ENCODE measurements at regions not wholly inside any gene's neighbourhood (a gene's known extent, or its start where the extent isn't known, plus 50 kb on each side); places are given as distances from the start of the nearest gene placed in this dataset.

DNA sequence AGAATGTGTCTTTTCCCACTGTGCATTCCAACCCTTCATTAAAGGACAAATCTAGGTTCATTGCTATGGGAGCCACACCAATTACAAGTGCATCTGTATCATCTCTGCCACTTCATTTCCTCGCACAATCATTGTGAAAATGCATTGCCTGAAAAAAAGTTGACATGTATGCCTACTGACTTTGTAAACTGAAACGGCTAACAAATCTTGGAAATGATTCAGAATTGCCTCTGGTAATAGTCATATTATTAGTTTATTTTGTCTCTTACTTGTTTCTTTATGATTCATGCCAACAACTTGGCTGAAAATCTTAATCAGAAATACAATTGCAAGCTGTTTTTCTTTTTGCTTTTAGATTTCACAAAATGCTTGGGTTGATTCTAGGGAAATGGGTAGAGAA is 497.1 kb downstream of the ZIC1 start:
- Mint-ChIP-seq H3K4me3 (no peak overlapping the region), H3K9me3 (peaks cover 0 to 11% (median 3%) of the 10 kb centered on the region in 8 donors), H3K27ac (no peak overlapping the region), H3K27me3 (no peaks in the 10 kb centered on the region), H3K4me1 (no peaks in the 10 kb centered on the region), H3K36me3 (no peaks in the 10 kb centered on the region)
- no peak for DNase-seq
- Histone ChIP-seq H3K27me3 (ENCODE audit: insufficient read depth, low read length) (no peaks in the 10 kb centered on the region), H3K4me1 (ENCODE audit: insufficient read depth, low read length) (no peaks in the 10 kb centered on the region), H3K27ac (ENCODE audit: low read depth, low read length) (no peak overlapping the region), H3K9me3 (ENCODE audit: control insufficient read depth in 1 of 2, low read length in 2 of 2) (no peaks in the 10 kb centered on the region), H3K36me3 (ENCODE audit: insufficient read depth, low read length) (no peaks in the 10 kb centered on the region), H3K4me3 (ENCODE audit: low read length in 2 of 2) (no peak overlapping the region)
- ChIA-PET CTCF (ENCODE audit: partially characterized antibody) (no interaction called here), POLR2A (ENCODE audit: partially characterized antibody) (no interaction called here)
- intact Hi-C loops (cut with micrococcal nuclease) = no loop called here

DNA sequence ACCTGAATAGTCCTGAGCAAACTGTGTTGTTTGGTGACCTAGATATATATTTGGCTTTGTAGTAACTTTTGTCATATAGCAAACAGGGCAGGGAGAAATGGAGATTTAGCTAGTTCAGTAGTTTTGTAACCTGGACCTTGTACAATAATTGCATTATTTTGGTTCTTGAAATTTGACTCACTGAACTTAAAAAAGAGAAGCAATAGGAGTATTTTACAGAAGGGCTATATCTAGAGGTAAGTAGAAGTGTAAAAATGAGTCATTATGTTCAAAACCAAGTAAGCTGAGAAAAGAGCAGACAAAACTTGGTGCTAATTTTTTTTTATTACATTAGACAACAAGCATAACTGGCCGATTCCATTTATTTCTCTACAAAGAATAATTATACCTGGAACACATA is 505.4 kb downstream of the ZIC1 start:
- no peak for DNase-seq
- Mint-ChIP-seq H3K27me3 (no peaks in the 10 kb centered on the region), H3K9me3 (peaks cover 0 to 6% (median 2%) of the 10 kb centered on the region in 8 donors), H3K4me1 (no peaks in the 10 kb centered on the region), H3K36me3 (no peaks in the 10 kb centered on the region), H3K27ac (no peak overlapping the region), H3K4me3 (no peak overlapping the region)
- CTCF ChIA-PET (ENCODE audit: partially characterized antibody) = no interaction called here
- H3K4me3 ChIP-seq (ENCODE audit: low read length in 2 of 2) = no peak overlapping the region
- POLR2A ChIA-PET (ENCODE audit: partially characterized antibody) = no interaction called here
- no peaks in the 10 kb centered on the region for H3K27me3 ChIP-seq (ENCODE audit: insufficient read depth, low read length)
- no peaks in the 10 kb centered on the region for H3K4me1 ChIP-seq (ENCODE audit: insufficient read depth, low read length)
- H3K9me3 ChIP-seq (ENCODE audit: control insufficient read depth in 1 of 2, low read length in 2 of 2) = no peaks in the 10 kb centered on the region
- H3K27ac ChIP-seq (ENCODE audit: low read depth, low read length) = no peak overlapping the region
- no peaks in the 10 kb centered on the region for H3K36me3 ChIP-seq (ENCODE audit: insufficient read depth, low read length)
- intact Hi-C loops (cut with micrococcal nuclease) = no loop called here

GRCh38 chr3:147915057-147915456 is 505.9 kb downstream of the ZIC1 start:
- Histone ChIP-seq H3K27me3 (ENCODE audit: insufficient read depth, low read length) (no peaks in the 10 kb centered on the region), H3K4me1 (ENCODE audit: insufficient read depth, low read length) (no peaks in the 10 kb centered on the region), H3K36me3 (ENCODE audit: insufficient read depth, low read length) (no peaks in the 10 kb centered on the region), H3K27ac (ENCODE audit: low read depth, low read length) (no peak overlapping the region), H3K4me3 (ENCODE audit: low read length in 2 of 2) (no peak overlapping the region), H3K9me3 (ENCODE audit: control insufficient read depth in 1 of 2, low read length in 2 of 2) (no peaks in the 10 kb centered on the region)
- no peak overlapping the region for H3K27ac Mint-ChIP-seq
- H3K4me1 Mint-ChIP-seq = no peaks in the 10 kb centered on the region
- DNase-seq = no peak
- H3K4me3 Mint-ChIP-seq = no peak overlapping the region
- ChIA-PET CTCF (ENCODE audit: partially characterized antibody) (no interaction called here), POLR2A (ENCODE audit: partially characterized antibody) (no interaction called here)
- H3K27me3 Mint-ChIP-seq = no peaks in the 10 kb centered on the region
- no peaks in the 10 kb centered on the region for H3K36me3 Mint-ChIP-seq
- intact Hi-C loops (cut with micrococcal nuclease) = no loop called here
- H3K9me3 Mint-ChIP-seq = peaks cover 0 to 6% (median 3%) of the 10 kb centered on the region in 8 donors

DNA sequence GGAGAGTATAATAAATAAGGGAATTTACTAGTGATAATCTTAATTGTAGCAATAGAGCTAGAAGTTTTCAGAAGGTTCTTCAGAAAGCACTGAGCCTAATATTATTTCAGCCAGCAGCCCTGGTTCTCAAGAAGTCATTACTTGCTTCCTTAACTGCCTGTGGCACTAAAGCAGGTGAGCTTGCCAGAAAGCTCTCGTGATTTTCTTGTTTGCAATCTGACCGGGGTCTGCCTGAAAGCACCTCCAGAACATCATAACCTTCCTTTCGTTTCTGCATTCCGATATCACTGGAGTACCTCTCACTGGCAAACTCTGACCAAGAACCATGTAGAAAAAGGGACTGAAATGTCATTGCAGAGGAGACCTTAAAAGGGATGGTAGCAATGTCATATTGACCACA is 510.3 kb downstream of the ZIC1 start:
- no peaks in the 10 kb centered on the region for H3K4me1 Mint-ChIP-seq
- H3K4me3 ChIP-seq (ENCODE audit: low read length in 2 of 2) = no peak overlapping the region
- no peaks in the 10 kb centered on the region for H3K4me1 ChIP-seq (ENCODE audit: insufficient read depth, low read length)
- no peak overlapping the region for H3K4me3 Mint-ChIP-seq
- no peaks in the 10 kb centered on the region for H3K36me3 ChIP-seq (ENCODE audit: insufficient read depth, low read length)
- no peaks in the 10 kb centered on the region for H3K27me3 Mint-ChIP-seq
- intact Hi-C loops (cut with micrococcal nuclease) = no loop called here
- H3K9me3 Mint-ChIP-seq = peaks cover 0 to 6% (median 2%) of the 10 kb centered on the region in 8 donors
- H3K27ac ChIP-seq (ENCODE audit: low read depth, low read length) = no peak overlapping the region
- H3K9me3 ChIP-seq (ENCODE audit: control insufficient read depth in 1 of 2, low read length in 2 of 2) = no peaks in the 10 kb centered on the region
- DNase-seq = no peak
- no peaks in the 10 kb centered on the region for H3K27me3 ChIP-seq (ENCODE audit: insufficient read depth, low read length)
- POLR2A ChIA-PET (ENCODE audit: partially characterized antibody) = no interaction called here
- no peak overlapping the region for H3K27ac Mint-ChIP-seq
- CTCF ChIA-PET (ENCODE audit: partially characterized antibody) = no interaction called here
- no peaks in the 10 kb centered on the region for H3K36me3 Mint-ChIP-seq

DNA sequence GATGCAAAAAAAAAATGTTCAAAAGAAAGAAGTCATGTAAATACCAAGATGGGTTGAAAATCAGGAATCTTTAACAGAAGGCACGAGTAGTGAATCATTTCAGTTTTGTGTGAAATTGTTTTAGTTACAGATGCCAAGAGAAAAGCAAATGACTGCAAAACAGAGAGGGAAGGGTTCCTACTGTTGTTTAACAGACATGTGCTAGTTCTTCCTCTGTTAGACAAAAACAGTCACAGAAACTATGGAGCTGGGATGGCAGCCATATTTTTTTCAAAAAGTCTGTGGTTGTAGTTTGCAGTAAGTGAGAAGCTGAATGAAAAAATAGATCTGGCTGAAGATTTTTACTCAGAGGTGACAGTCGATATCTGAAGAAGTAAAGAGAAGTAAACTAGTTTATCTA is 511.9 kb downstream of the ZIC1 start:
- intact Hi-C loops (cut with micrococcal nuclease) = no loop called here
- Mint-ChIP-seq H3K4me1 (no peaks in the 10 kb centered on the region), H3K27me3 (no peaks in the 10 kb centered on the region), H3K27ac (no peak overlapping the region), H3K4me3 (no peak overlapping the region), H3K9me3 (peaks cover 0 to 6% (median 2%) of the 10 kb centered on the region in 8 donors), H3K36me3 (no peaks in the 10 kb centered on the region)
- POLR2A ChIA-PET (ENCODE audit: partially characterized antibody) = no interaction called here
- no peaks in the 10 kb centered on the region for H3K27me3 ChIP-seq (ENCODE audit: insufficient read depth, low read length)
- H3K9me3 ChIP-seq (ENCODE audit: control insufficient read depth in 1 of 2, low read length in 2 of 2) = no peaks in the 10 kb centered on the region
- CTCF ChIA-PET (ENCODE audit: partially characterized antibody) = no interaction called here
- no peak overlapping the region for H3K27ac ChIP-seq (ENCODE audit: low read depth, low read length)
- H3K4me1 ChIP-seq (ENCODE audit: insufficient read depth, low read length) = no peaks in the 10 kb centered on the region
- no peaks in the 10 kb centered on the region for H3K36me3 ChIP-seq (ENCODE audit: insufficient read depth, low read length)
- DNase-seq = no peak
- no peak overlapping the region for H3K4me3 ChIP-seq (ENCODE audit: low read length in 2 of 2)

GRCh38 chr3:147924755-147925154 is 515.6 kb downstream of the ZIC1 start:
- Histone ChIP-seq H3K4me1 (ENCODE audit: insufficient read depth, low read length) (no peaks in the 10 kb centered on the region), H3K36me3 (ENCODE audit: insufficient read depth, low read length) (no peaks in the 10 kb centered on the region), H3K9me3 (ENCODE audit: control insufficient read depth in 1 of 2, low read length in 2 of 2) (no peaks in the 10 kb centered on the region), H3K4me3 (ENCODE audit: low read length in 2 of 2) (no peak overlapping the region), H3K27me3 (ENCODE audit: insufficient read depth, low read length) (no peaks in the 10 kb centered on the region), H3K27ac (ENCODE audit: low read depth, low read length) (no peak overlapping the region)
- Mint-ChIP-seq H3K36me3 (no peaks in the 10 kb centered on the region), H3K27ac (no peak overlapping the region), H3K4me1 (no peaks in the 10 kb centered on the region), H3K27me3 (no peaks in the 10 kb centered on the region), H3K9me3 (peaks cover 0 to 4% (median 0%) of the 10 kb centered on the region in 8 donors), H3K4me3 (no peak overlapping the region)
- POLR2A ChIA-PET (ENCODE audit: partially characterized antibody) = no interaction called here
- intact Hi-C loops (cut with micrococcal nuclease) = no loop called here
- CTCF ChIA-PET (ENCODE audit: partially characterized antibody) = interaction anchor here (1.0 kb wide), 1 partner anchor 13 kb away, joined by 3 read pairs; no protein-coding TSS in a partner anchor
- DNase-seq = no peak

DNA sequence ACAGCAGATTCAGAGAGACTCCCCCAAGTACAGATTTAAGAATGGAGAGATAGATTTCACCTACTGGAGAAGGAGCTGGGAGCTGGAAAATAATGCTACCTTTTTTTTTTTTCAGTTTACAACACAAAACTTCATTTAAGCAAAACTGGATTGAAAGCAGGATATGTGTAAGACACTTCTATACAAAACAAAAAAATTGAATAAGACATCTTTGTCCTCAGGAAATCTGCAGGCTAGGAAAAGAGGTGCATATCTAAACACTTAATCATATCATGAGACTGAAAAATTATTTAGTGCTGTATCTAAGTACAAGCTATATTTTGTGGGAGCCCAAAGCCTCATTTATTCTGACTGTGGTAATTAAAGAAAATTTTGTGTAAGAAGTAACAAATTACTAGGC is 516.1 kb downstream of the ZIC1 start:
- no peak overlapping the region for H3K4me3 Mint-ChIP-seq
- no peak overlapping the region for H3K27ac ChIP-seq (ENCODE audit: low read depth, low read length)
- no peak overlapping the region for H3K27ac Mint-ChIP-seq
- H3K4me3 ChIP-seq (ENCODE audit: low read length in 2 of 2) = no peak overlapping the region
- CTCF ChIA-PET (ENCODE audit: partially characterized antibody) = interaction anchor here (1.0 kb wide), 1 partner anchor 13 kb away, joined by 3 read pairs; no protein-coding TSS in a partner anchor
- POLR2A ChIA-PET (ENCODE audit: partially characterized antibody) = no interaction called here
- H3K9me3 Mint-ChIP-seq = peaks cover 0 to 4% (median 0%) of the 10 kb centered on the region in 8 donors
- H3K36me3 ChIP-seq (ENCODE audit: insufficient read depth, low read length) = no peaks in the 10 kb centered on the region
- H3K9me3 ChIP-seq (ENCODE audit: control insufficient read depth in 1 of 2, low read length in 2 of 2) = no peaks in the 10 kb centered on the region
- H3K27me3 ChIP-seq (ENCODE audit: insufficient read depth, low read length) = no peaks in the 10 kb centered on the region
- no peak for DNase-seq
- no peaks in the 10 kb centered on the region for H3K36me3 Mint-ChIP-seq
- intact Hi-C loops (cut with micrococcal nuclease) = no loop called here
- H3K4me1 Mint-ChIP-seq = no peaks in the 10 kb centered on the region
- no peaks in the 10 kb centered on the region for H3K4me1 ChIP-seq (ENCODE audit: insufficient read depth, low read length)
- no peaks in the 10 kb centered on the region for H3K27me3 Mint-ChIP-seq

- Mint-ChIP-seq H3K27me3 (no peaks in the 10 kb centered on the region), H3K4me1 (no peaks in the 10 kb centered on the region), H3K4me3 (no peak overlapping the region), H3K27ac (no peak overlapping the region), H3K36me3 (no peaks in the 10 kb centered on the region), H3K9me3 (peaks cover 0 to 2% (median 0%) of the 10 kb centered on the region in 8 donors)
- POLR2A ChIA-PET (ENCODE audit: partially characterized antibody) = no interaction called here
- no peak overlapping the region for H3K4me3 ChIP-seq (ENCODE audit: low read length in 2 of 2)
- CTCF ChIA-PET (ENCODE audit: partially characterized antibody) = no interaction called here
- no peaks in the 10 kb centered on the region for H3K4me1 ChIP-seq (ENCODE audit: insufficient read depth, low read length)
- H3K27me3 ChIP-seq (ENCODE audit: insufficient read depth, low read length) = no peaks in the 10 kb centered on the region
- no peak overlapping the region for H3K27ac ChIP-seq (ENCODE audit: low read depth, low read length)
- intact Hi-C loops (cut with micrococcal nuclease) = no loop called here
- no peaks in the 10 kb centered on the region for H3K36me3 ChIP-seq (ENCODE audit: insufficient read depth, low read length)
- no peaks in the 10 kb centered on the region for H3K9me3 ChIP-seq (ENCODE audit: control insufficient read depth in 1 of 2, low read length in 2 of 2)
- no peak for DNase-seq
Observed at GRCh38 chr3:147930232-147930807, 521.2 kb downstream of the ZIC1 start.
